ENCODE measurements at regions not wholly inside any gene's neighbourhood (a gene's known extent, or its start where the extent isn't known, plus 50 kb on each side); places are given as distances from the start of the nearest gene placed in this dataset.
"Not testable (repeated sequence)": the region's sequence is repeated elsewhere in the genome, so short reads cannot be mapped to it uniquely, and the experiment has no call there.

DNA sequence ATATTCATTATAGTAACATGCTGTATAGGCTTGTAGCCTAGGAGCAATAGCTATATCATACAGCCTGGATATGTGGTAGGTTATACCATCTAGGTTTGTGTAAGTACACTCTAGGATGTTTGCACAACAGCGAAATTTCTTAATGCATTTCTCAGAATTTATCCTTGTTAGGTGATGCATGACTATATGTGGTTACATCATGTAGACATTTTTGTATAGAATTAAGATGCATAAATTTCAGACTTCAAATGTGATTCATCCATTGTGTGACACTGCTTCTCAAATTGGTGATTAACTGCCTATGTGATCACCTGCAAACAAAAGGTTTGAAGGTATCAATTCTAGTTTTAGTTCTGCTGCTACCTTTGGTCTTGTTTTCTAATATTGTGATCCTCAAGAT, 1787.0 kb upstream of the PIK3C3 start:
- Histone ChIP-seq H3K4me1 (peaks cover 4% of the 10 kb centered on the region), H3K9me3 (no peaks in the 10 kb centered on the region), H3K27me3 (ENCODE audit: low read depth) (no peaks in the 10 kb centered on the region), H3K4me3 (no peak overlapping the region), H3K36me3 (replicated peaks) (no peaks in the 10 kb centered on the region)
- in situ Hi-C loops (cut with MboI; ENCODE audit: low sequenced_read_pairs), result no loop called here
- DNase-seq (ENCODE audit: low spot score in 2 of 2), result no peak

DNA sequence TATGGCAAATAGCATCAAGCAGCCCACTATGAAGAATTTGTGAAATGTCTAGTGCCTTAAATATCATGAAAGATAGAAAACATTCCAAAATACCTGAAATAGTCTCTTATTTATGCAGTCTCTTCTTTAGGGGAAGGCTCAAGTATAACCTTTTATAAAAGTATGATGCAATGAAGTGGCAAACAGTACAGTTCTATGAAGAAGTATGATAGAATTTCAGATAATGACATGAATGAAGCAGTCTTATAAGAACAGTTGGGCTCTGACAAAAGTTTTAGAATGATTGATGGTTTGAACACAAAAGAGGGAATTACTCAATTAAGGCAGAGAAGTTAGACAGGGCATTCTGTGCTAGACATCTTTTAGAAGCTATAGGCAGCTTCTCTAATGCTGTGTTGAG, 1791.8 kb upstream of the PIK3C3 start:
- peak in 1 of 2 experiments; percentile 25 for DNase-seq (ENCODE audit: low spot score in 2 of 2)
- in situ Hi-C loops (cut with MboI; ENCODE audit: low sequenced_read_pairs), result no loop called here

DNA sequence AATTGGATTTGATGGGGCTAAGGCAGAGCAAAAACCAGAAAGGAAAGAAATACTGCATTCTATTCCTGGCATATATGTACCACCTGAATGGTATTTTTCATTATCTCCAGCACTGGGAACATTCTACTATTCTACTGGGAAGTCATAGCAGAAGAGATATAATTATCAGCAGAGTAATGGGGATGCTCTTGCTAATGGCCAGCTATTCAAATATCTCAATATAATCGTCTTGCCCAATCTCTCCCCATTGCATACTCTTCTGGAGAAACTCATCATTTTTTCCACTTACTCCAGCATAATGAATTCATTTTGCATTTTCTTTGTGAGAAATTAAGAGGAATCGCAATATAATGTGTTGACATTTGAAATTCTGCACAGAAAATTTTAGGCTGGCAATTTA, 1794.7 kb upstream of the PIK3C3 start:
- no peaks in the 10 kb centered on the region for H3K36me3 ChIP-seq (replicated peaks)
- H3K4me1 ChIP-seq, result peaks cover 15% of the 10 kb centered on the region
- H3K4me3 ChIP-seq, result no peak overlapping the region
- H3K27me3 ChIP-seq (ENCODE audit: low read depth), result no peaks in the 10 kb centered on the region
- H3K9me3 ChIP-seq, result no peaks in the 10 kb centered on the region
- in situ Hi-C loops (cut with MboI; ENCODE audit: low sequenced_read_pairs), result no loop called here
- no peak for DNase-seq (ENCODE audit: low spot score in 2 of 2)

More for the DNA sequence above, 1791.8 kb upstream of the PIK3C3 start:
- no peak overlapping the region for H3K4me3 ChIP-seq
- H3K4me1 ChIP-seq, result peaks cover 15% of the 10 kb centered on the region
- H3K9me3 ChIP-seq, result no peaks in the 10 kb centered on the region
- no peaks in the 10 kb centered on the region for H3K27me3 ChIP-seq (ENCODE audit: low read depth)
- no peaks in the 10 kb centered on the region for H3K36me3 ChIP-seq (replicated peaks)

DNA sequence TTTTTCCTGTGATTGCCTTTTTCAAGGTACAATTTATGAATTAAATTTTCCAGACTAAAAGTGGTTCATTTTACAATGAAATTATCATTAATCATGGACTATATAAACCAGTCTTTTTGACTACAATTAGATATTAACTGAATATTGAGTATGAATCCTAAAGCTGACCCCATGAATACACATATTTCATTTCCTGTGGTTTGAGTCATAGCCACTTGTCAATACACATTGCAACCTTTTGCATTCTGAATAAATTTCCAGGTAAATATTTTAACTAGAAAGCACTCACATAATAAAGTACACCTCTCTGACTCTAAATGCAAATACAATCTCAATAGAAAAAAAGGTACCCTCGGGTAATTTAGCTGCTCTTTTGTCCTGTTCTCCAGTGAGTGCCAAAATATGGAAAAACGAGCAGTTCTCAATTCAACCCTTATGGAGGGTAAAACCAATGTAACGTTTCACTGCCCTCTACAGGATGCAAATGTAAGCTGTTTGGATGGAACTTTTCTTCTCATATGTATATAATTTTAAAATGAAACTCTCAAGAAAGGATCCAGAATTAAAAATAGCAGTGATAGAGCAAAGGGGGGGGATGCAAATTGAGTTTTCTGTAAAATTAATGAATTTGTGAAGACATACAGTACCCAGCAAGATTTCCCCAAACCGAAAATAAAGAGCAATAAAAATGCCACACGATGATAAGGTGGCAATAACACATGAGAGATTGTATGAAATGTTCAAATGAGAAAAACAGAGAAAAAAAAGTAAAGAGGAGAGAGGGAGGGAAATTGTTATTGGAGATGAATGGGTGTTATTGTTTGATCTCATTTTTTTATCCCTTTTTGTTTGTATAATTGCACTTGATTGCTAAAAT, 1795.7 kb upstream of the PIK3C3 start:
- Histone ChIP-seq H3K4me1 (peaks cover 15% of the 10 kb centered on the region), H3K36me3 (replicated peaks) (no peaks in the 10 kb centered on the region), H3K27me3 (ENCODE audit: low read depth) (no peaks in the 10 kb centered on the region), H3K9me3 (no peaks in the 10 kb centered on the region), H3K4me3 (no peak overlapping the region)
- peak; percentile 18 to 76 for DNase-seq (ENCODE audit: low spot score in 2 of 2)
- in situ Hi-C loops (cut with MboI; ENCODE audit: low sequenced_read_pairs), result no loop called here

DNA sequence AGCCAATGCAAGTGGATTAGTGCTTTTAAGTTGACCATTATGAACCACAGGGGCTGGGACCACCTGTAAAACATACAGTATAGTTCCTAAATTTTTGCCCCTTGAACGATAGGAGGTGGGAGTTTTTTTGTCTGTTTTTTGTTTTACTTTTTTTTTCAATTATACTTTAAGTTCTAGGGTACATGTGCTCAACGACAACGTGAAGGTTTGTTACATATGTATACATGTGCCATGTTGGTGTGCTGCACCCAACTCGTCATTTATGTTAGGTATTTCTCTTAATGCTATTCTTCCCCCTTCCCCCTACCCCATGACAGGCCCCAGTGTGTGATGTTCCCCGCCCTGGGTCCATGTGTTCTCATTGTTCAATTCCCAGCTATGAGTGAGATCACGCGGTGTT, 1797.9 kb upstream of the PIK3C3 start:
- H3K4me1 ChIP-seq, result peaks cover 20% of the 10 kb centered on the region
- DNase-seq (ENCODE audit: low spot score in 2 of 2), result no peak
- no peaks in the 10 kb centered on the region for H3K27me3 ChIP-seq (ENCODE audit: low read depth)
- no peaks in the 10 kb centered on the region for H3K36me3 ChIP-seq (replicated peaks)
- no peak overlapping the region for H3K4me3 ChIP-seq
- H3K9me3 ChIP-seq, result no peaks in the 10 kb centered on the region
- in situ Hi-C loops (cut with MboI; ENCODE audit: low sequenced_read_pairs), result no loop called here

DNA sequence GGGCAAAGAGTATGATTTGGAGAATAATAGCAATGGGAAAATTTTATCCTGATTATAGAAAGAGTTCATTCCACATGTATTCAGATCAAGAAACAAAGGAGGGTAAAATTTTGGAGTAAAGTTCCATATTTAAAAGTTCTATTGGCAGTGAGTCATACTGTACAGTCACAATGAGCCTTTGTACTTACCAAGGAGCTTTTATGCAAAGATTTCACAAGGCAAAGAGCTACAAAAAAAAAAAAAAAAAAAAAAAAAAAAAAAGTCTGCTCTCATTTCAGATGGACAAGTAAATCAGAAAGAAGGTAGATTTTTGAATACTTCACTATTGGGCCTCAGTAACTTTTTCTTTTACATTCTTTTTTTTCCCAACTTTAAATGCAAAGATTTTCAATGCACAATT, 1802.2 kb upstream of the PIK3C3 start:
- Histone ChIP-seq H3K9me3 (no peaks in the 10 kb centered on the region), H3K36me3 (replicated peaks) (no peaks in the 10 kb centered on the region), H3K4me1 (peaks cover 9% of the 10 kb centered on the region), H3K27me3 (ENCODE audit: low read depth) (no peaks in the 10 kb centered on the region), H3K4me3 (no peak overlapping the region)
- peak in 1 of 2 experiments; percentile 81 for DNase-seq (ENCODE audit: low spot score in 2 of 2)
- in situ Hi-C loops (cut with MboI; ENCODE audit: low sequenced_read_pairs), result no loop called here

DNA sequence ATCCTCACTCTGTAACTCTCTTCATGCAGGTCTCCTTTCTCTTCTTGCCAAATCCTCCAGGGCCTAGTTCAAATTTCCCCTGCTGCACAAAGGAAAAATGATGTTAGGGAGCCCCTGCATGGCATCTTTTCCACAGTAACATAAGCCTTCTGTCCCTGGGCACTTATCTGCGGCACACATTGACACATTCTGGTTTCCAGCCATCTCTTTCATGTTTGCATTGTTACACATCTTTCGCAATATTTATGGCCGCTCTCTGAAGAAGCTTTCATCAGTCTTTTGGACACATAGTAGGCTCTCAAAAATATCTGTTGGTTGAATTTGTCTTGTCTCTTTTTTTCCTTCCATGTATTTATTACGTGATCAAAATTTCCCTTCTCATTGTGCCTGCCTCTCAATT, 1806.1 kb upstream of the PIK3C3 start:
- no peaks in the 10 kb centered on the region for H3K36me3 ChIP-seq (replicated peaks)
- no peaks in the 10 kb centered on the region for H3K27me3 ChIP-seq (ENCODE audit: low read depth)
- no peak for DNase-seq (ENCODE audit: low spot score in 2 of 2)
- H3K4me3 ChIP-seq, result no peak overlapping the region
- in situ Hi-C loops (cut with MboI; ENCODE audit: low sequenced_read_pairs), result no loop called here
- peaks cover 9% of the 10 kb centered on the region for H3K4me1 ChIP-seq
- H3K9me3 ChIP-seq, result no peaks in the 10 kb centered on the region

DNA sequence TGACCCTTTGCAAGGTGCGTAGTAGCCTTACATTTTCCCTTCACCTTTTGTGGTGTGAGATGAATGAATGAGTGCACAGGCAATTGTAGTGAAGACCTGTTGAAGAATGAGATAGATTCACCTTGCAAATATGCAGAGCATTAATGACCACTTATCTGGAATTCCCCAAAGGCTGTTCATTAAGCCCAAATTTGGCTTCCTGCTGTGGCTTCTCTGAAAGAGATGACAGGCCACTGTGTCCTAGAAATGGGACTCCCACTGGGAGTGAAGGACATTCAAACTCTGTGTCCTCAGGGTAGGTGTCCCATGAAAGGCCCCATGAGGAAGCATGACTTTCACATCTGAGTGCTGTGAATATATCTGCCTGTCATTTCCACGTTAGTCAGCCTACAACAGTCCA, 1821.8 kb upstream of the PIK3C3 start:
- H3K4me1 ChIP-seq, result peaks cover 2% of the 10 kb centered on the region; the same call in 1 of the 2 replicates

DNA sequence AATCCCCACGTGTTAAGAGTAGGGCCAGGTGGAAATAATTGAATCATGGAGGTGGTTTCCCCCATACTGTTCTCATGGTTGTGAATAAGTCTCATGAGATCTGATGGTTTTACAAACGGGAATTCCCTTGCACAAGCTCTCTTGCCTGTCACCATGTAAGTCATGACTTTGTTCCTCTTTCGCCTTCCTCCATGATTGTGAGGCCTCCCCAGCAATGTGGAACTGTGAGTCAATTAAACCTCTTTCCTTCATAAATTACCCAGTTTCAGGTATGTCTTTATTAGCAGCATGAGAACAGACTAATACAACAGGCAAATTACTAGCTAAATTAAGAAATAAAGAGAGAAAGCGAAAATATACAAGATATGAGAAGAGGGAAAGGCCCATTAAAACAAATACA, 1822.6 kb upstream of the PIK3C3 start:
- in situ Hi-C loops (cut with MboI; ENCODE audit: low sequenced_read_pairs); DNase-seq (ENCODE audit: low spot score in 2 of 2); H3K36me3 ChIP-seq (replicated peaks); H3K9me3 ChIP-seq; H3K4me3 ChIP-seq; H3K4me1 ChIP-seq; H3K27me3 ChIP-seq (ENCODE audit: low read depth): not testable (repeated sequence)

More for the DNA sequence above, 1821.8 kb upstream of the PIK3C3 start:
- DNase-seq (ENCODE audit: low spot score in 2 of 2), result no peak
- no peaks in the 10 kb centered on the region for H3K36me3 ChIP-seq (replicated peaks)
- H3K9me3 ChIP-seq, result no peaks in the 10 kb centered on the region
- H3K27me3 ChIP-seq (ENCODE audit: low read depth), result no peaks in the 10 kb centered on the region
- no peak overlapping the region for H3K4me3 ChIP-seq
- in situ Hi-C loops (cut with MboI; ENCODE audit: low sequenced_read_pairs), result no loop called here

DNA sequence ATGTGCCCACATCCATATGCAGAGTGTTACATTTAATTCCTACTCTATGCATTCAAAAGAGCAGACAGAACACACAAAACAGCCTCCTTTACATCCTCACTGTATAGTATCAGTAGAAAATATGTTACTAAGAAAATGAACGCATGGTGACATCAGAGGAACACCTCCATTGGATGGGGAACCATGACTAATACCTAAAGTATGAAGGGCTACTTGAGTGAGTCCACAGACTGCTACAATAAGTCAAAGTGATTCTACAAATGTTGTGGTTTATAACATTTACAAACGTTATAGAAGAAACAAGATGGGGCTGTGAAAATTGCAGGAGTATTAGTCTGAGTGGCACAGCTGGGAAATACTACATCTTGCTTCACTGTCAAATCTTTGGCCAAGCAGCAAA, 1830.9 kb upstream of the PIK3C3 start:
- H3K9me3 ChIP-seq, result no peaks in the 10 kb centered on the region
- H3K36me3 ChIP-seq (replicated peaks), result no peaks in the 10 kb centered on the region
- H3K4me1 ChIP-seq, result no peaks in the 10 kb centered on the region
- no peaks in the 10 kb centered on the region for H3K27me3 ChIP-seq (ENCODE audit: low read depth)
- no peak for DNase-seq (ENCODE audit: low spot score in 2 of 2)
- in situ Hi-C loops (cut with MboI; ENCODE audit: low sequenced_read_pairs), result no loop called here
- no peak overlapping the region for H3K4me3 ChIP-seq

DNA sequence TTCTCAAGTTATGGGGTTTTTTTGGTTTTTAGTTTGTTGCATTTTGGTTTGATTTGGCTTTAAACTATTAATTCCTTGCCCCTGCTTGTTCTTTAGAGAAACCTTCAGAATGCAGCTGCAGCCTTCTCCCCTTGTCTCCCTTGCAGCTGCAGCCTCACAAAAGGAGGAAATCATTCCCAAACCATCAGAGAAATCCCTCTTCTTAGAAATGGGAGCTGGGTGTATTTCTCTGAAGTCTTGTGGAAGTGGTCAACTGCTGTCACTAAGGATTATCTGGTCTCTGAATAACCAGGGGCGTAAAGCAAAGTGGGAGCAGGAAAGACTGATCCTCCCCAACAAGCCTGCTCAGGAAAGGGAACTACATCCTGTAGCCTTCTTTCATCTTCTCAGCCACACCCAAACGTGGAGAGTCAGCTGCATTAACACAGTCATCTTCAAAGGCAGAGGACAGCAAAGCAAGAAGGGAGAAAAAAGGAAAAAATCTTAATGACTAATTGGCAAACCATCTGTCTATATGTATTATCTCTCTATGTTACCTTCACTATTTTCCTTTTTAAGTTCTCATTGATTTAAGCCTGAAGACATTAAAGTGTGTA, 1834.1 kb upstream of the PIK3C3 start:
- no peaks in the 10 kb centered on the region for H3K4me1 ChIP-seq
- H3K9me3 ChIP-seq, result no peaks in the 10 kb centered on the region; the same call in 1 of the 2 replicates
- no peak overlapping the region for H3K4me3 ChIP-seq
- no peaks in the 10 kb centered on the region for H3K27me3 ChIP-seq (ENCODE audit: low read depth)
- no peaks in the 10 kb centered on the region for H3K36me3 ChIP-seq (replicated peaks)
- in situ Hi-C loops (cut with MboI; ENCODE audit: low sequenced_read_pairs), result no loop called here
- DNase-seq (ENCODE audit: low spot score in 2 of 2), result no peak

DNA sequence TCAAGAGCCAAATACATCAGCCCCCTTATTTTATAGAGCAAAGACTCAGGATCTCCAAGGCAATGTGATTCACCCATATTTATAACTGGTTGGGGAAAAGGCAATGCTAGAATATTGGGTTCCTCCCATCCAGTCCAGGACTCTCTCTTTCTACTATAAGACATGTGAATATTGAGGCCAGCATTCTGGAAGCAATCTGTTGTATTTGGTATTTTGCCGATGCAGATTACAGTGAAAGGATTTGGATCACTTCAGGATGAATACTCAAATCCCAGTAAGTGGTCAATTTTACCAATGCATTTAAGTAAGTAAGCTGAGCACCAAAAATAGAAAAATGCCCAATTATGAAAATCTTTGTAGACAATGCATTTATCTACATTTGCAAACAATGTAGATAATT, 1834.7 kb upstream of the PIK3C3 start:
- no peaks in the 10 kb centered on the region; the same call in 1 of the 2 replicates for H3K9me3 ChIP-seq
- DNase-seq (ENCODE audit: low spot score in 2 of 2), result no peak
- H3K4me1 ChIP-seq, result no peaks in the 10 kb centered on the region
- H3K36me3 ChIP-seq (replicated peaks), result no peaks in the 10 kb centered on the region
- no peaks in the 10 kb centered on the region for H3K27me3 ChIP-seq (ENCODE audit: low read depth)
- in situ Hi-C loops (cut with MboI; ENCODE audit: low sequenced_read_pairs), result no loop called here
- H3K4me3 ChIP-seq, result no peak overlapping the region

DNA sequence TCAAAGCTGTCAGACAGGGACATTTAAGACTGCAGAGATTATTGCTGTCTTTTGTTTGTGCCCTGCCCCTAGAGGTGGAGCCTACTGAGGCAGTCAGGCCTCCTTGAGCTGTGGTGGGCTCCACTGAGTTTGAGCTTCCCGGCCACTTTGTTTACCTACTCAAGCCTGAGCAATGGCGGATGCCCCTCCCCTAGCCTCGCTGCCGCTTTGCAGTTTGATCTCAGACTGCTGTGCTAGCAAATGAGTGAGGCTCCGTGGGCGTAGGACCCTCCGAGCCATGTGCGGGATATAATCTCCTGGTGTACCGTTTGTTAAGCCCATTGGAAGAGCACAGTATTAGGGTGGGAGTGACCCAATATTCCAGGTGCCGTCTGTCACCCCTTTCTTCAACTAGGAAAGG, 1835.5 kb upstream of the PIK3C3 start:
- H3K4me1 ChIP-seq; in situ Hi-C loops (cut with MboI; ENCODE audit: low sequenced_read_pairs); H3K36me3 ChIP-seq (replicated peaks); H3K9me3 ChIP-seq; DNase-seq (ENCODE audit: low spot score in 2 of 2); H3K27me3 ChIP-seq (ENCODE audit: low read depth); H3K4me3 ChIP-seq: not testable (repeated sequence)

DNA sequence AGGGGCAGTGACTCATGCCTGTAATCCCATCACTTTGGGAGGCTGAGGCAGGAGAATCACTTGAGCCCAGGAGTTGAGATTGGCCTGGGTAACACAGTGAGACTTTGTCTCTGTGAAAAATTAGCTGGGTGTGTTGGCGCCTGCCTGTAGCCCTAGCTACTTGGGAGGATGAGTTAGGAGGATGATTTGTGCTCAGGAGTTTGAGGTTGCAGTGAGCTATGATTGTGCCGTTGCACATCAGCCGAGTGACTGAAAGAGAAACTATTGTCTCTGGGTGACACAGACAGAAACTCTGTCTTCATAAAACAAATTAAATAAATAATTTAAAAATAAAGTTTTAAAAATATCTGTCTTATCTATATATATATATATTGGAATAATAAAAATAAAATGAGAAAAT, 1844.6 kb upstream of the PIK3C3 start:
- no peaks in the 10 kb centered on the region for H3K36me3 ChIP-seq (replicated peaks)
- H3K4me1 ChIP-seq, result no peaks in the 10 kb centered on the region
- no peaks in the 10 kb centered on the region for H3K27me3 ChIP-seq (ENCODE audit: low read depth)
- no peak for DNase-seq (ENCODE audit: low spot score in 2 of 2)
- H3K9me3 ChIP-seq, result no peaks in the 10 kb centered on the region
- in situ Hi-C loops (cut with MboI; ENCODE audit: low sequenced_read_pairs), result no loop called here
- no peak overlapping the region for H3K4me3 ChIP-seq
